CD4-positive, alpha-beta T cell treated with Interleukin-15 for 1 hour (primary cell): ENCODE measurements at regions not wholly inside any gene's neighbourhood (a gene's known extent, or its start where the extent isn't known, plus 50 kb on each side); places are given as distances from the start of the nearest gene placed in this dataset.
"Not testable (repeated sequence)": the region's sequence is repeated elsewhere in the genome, so short reads cannot be mapped to it uniquely, and the experiment has no call there.

ENCODE experiments used
- DNase-seq: peaks from one replicate; pipeline ENCODE4 v3.0.0-alpha.2; 2020

GRCh38 chr2:131584380-131584779 is 56.7 kb downstream of the CCDC74A start:
- no peak for DNase-seq

GRCh38 chr2:131584940-131585339 is 57.3 kb downstream of the CCDC74A start:
- no peak for DNase-seq

GRCh38 chr2:131588152-131588873 is 60.6 kb downstream of the CCDC74A start:
- DNase-seq = no peak

- DNase-seq = not testable (repeated sequence)
These were observed 61.4 kb downstream of the CCDC74A start for GRCh38 chr2:131589126-131589525.

- no peak for DNase-seq
These were observed 62.7 kb downstream of the CCDC74A start for GRCh38 chr2:131590366-131590765.

GRCh38 chr2:131590896-131591295 is 63.2 kb downstream of the CCDC74A start:
- DNase-seq = no peak

- not testable (repeated sequence) for DNase-seq
These were observed 68.9 kb downstream of the CCDC74A start for GRCh38 chr2:131596561-131596960.

- not testable (repeated sequence) for DNase-seq
These were observed 74.8 kb downstream of the CCDC74A start for GRCh38 chr2:131602444-131602843.

- DNase-seq = not testable (repeated sequence)
These were observed 77.0 kb downstream of the CCDC74A start for GRCh38 chr2:131604652-131605051.

- DNase-seq = not testable (repeated sequence)
These were observed 78.7 kb downstream of the CCDC74A start for GRCh38 chr2:131606366-131606765.

GRCh38 chr2:131607056-131607455 is 79.4 kb downstream of the CCDC74A start:
- not testable (repeated sequence) for DNase-seq

GRCh38 chr2:131614539-131614938 is 86.9 kb downstream of the CCDC74A start:
- not testable (repeated sequence) for DNase-seq

- not testable (repeated sequence) for DNase-seq
These were observed 90.6 kb downstream of the CCDC74A start for GRCh38 chr2:131618320-131618719.

GRCh38 chr2:131622874-131623273 is 95.2 kb downstream of the CCDC74A start:
- DNase-seq = not testable (repeated sequence)

- not testable (repeated sequence) for DNase-seq
These were observed 98.3 kb downstream of the CCDC74A start for GRCh38 chr2:131626011-131626410.

GRCh38 chr2:131626565-131626964 is 98.9 kb downstream of the CCDC74A start:
- not testable (repeated sequence) for DNase-seq

GRCh38 chr2:131627777-131628176 is 100.1 kb downstream of the CCDC74A start:
- not testable (repeated sequence) for DNase-seq

GRCh38 chr2:131631648-131632047 is 104.0 kb downstream of the CCDC74A start:
- DNase-seq = not testable (repeated sequence)

- not testable (repeated sequence) for DNase-seq
These were observed 105.7 kb downstream of the CCDC74A start for GRCh38 chr2:131633405-131633804.

- not testable (repeated sequence) for DNase-seq
These were observed 106.4 kb downstream of the CCDC74A start for GRCh38 chr2:131633827-131634695.

GRCh38 chr2:131635611-131636010 is 107.9 kb downstream of the CCDC74A start:
- DNase-seq = no peak

- not testable (repeated sequence) for DNase-seq
These were observed 109.1 kb downstream of the CCDC74A start for GRCh38 chr2:131636704-131637308.

GRCh38 chr2:131639001-131639620 is 111.4 kb downstream of the CCDC74A start:
- not testable (repeated sequence) for DNase-seq
